MM.1S (cell line): ENCODE measurements at regions not wholly inside any gene's neighbourhood (a gene's known extent, or its start where the extent isn't known, plus 50 kb on each side); places are given as distances from the start of the nearest gene placed in this dataset.

Experiments used
- DNase-seq: peaks from one replicate; pipeline ENCODE4 v3.0.0-alpha.2; 2015
- H2AFZ ChIP-seq: fragments of 300-600 bp; sonication (generic); 2 replicates; pipeline ENCODE4 v1.6.0; 2016; ENCODE audit warnings: antibody characterized with exemption, low read length
- H3F3A ChIP-seq: fragments of 300-600 bp; sonication (generic); 2 replicates; pipeline ENCODE4 v1.6.1; 2016; ENCODE audit warnings: mild to moderate bottlenecking, antibody characterized with exemption, low read length, moderate library complexity, mixed read lengths; ENCODE audit not compliant: insufficient read depth
- H3K27ac ChIP-seq: fragments of 300-600 bp; sonication (generic); 2 replicates; pipeline ENCODE4 v1.5.1; 2016; ENCODE audit warnings: mild to moderate bottlenecking, low read length
- H3K27me3 ChIP-seq: fragments of 300-600 bp; sonication (generic); replicated peaks from 2 replicates; pipeline ENCODE4 v1.6.0; 2016; ENCODE audit warnings: low read length; ENCODE audit not compliant: insufficient read depth
- H3K36me3 ChIP-seq: fragments of 300-600 bp; sonication (generic); replicated peaks from 2 replicates; pipeline ENCODE4 v1.6.1; 2016; ENCODE audit warnings: mild to moderate bottlenecking, low read length, mixed read lengths; ENCODE audit not compliant: insufficient read depth
- H3K4me1 ChIP-seq: fragments of 300-600 bp; sonication (generic); 2 replicates; pipeline ENCODE4 v1.6.1; 2016; ENCODE audit warnings: low read length, mixed read lengths
- H3K4me2 ChIP-seq: fragments of 300-600 bp; sonication (generic); 2 replicates; pipeline ENCODE4 v1.6.0; 2016; ENCODE audit warnings: low read depth, low read length
- H3K4me3 ChIP-seq: fragments of 300-600 bp; sonication (generic); 2 replicates; pipeline ENCODE4 v1.5.1; 2016; ENCODE audit warnings: low read length, mixed read lengths
- H3K79me2 ChIP-seq: fragments of 300-600 bp; sonication (generic); 2 replicates; pipeline ENCODE4 v1.6.1; 2016; ENCODE audit warnings: mixed run types, low read length, mixed read lengths
- H3K9ac ChIP-seq: fragments of 300-600 bp; sonication (generic); 2 replicates; pipeline ENCODE4 v1.6.1; 2016; ENCODE audit warnings: low read length, mixed read lengths
- H3K9me2 ChIP-seq: fragments of 300-600 bp; sonication (generic); replicated peaks from 2 replicates; pipeline ENCODE4 v1.6.1; 2016; ENCODE audit warnings: mild to moderate bottlenecking, low read length, mixed read lengths; ENCODE audit not compliant: insufficient read depth
- H3K9me3 ChIP-seq: fragments of 300-600 bp; sonication (generic); replicated peaks from 2 replicates; pipeline ENCODE4 v1.6.1; 2016; ENCODE audit warnings: mild to moderate bottlenecking, low read length, mixed read lengths; ENCODE audit not compliant: insufficient read depth
- H4K20me1 ChIP-seq: fragments of 300-600 bp; sonication (generic); 2 replicates; pipeline ENCODE4 v1.6.1; 2016; ENCODE audit warnings: mild to moderate bottlenecking, low read length, moderate library complexity, mixed read lengths; ENCODE audit not compliant: insufficient read depth
- EZH2 ChIP-seq: fragments of 300-600 bp; sonication (generic); optimal IDR thresholded peaks from 2 replicates; pipeline ENCODE3; 2017; ENCODE audit warnings: low read depth, mild to moderate bottlenecking, antibody characterized with exemption, low read length, mixed read lengths
- EZH2phosphoT487 ChIP-seq: fragments of 300-600 bp; sonication (generic); IDR thresholded peaks from 2 replicates; pipeline ENCODE4 v1.6.1; 2018; ENCODE audit warnings: antibody characterized with exemption, low read length
- TF ChIP-seq, protein P1 (sequence below): fragments of 300-600 bp; sonication (generic); IDR thresholded peaks from 2 replicates; pipeline ENCODE4 v1.5.1; 2016; ENCODE audit warnings: antibody characterized with exemption, low read length, mixed read lengths

DNA sequence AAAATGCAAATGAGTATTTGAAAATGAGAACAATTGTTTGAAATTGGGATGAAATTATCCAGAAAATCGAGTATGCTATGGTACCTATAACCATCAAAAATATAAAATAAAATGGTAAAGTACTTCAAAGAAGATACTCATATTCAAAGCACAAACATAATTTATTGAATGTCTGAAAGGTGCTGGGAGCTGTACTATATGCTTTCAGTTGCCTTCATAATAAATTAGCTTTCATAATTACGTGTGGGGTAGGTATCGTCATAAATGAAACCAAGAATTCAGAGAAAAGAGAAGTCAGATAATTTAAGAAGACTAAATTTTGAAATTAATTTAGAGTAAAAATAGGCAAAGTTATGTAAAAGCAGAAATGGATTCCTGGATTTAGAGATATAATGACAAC lies 721.9 kb upstream of the ACVR2A start:
- Histone ChIP-seq H3K9ac (no peak overlapping the region), H3K27ac (no peak overlapping the region), H3K9me3 (no peaks in the 10 kb centered on the region), H3K9me2 (no peaks in the 10 kb centered on the region), H3K79me2 (no peaks in the 10 kb centered on the region), H3K4me1 (no peaks in the 10 kb centered on the region), H4K20me1 (no peaks in the 10 kb centered on the region), H3K27me3 (no peaks in the 10 kb centered on the region), H3F3A (no peaks in the 10 kb centered on the region), H2AFZ (no peak overlapping the region), H3K4me3 (no peak overlapping the region), H3K4me2 (no peak overlapping the region), H3K36me3 (no peaks in the 10 kb centered on the region)
- DNase-seq: no peak
- TF ChIP-seq EZH2phosphoT487: no peak

DNA sequence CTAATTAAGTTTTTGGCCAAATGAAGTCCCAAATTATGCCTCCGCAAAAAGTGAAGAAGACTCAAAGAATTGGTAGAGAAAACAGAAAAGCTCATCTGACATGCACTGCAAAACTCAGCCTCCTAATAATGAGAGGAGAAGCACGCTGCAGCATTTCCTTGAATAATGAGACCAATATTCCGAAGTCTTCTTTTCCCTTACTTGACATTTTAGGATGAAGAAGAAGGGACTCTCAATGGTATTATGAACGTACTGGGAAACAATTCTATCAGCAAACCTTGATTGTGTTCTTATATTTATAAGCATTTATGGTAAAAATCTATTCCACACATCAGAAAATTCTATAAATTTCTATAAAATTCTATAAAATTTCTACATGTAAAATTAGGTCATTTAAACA lies 733.9 kb upstream of the ACVR2A start:
- H4K20me1 ChIP-seq: no peaks in the 10 kb centered on the region
- H3K4me3 ChIP-seq: no peak overlapping the region
- H2AFZ ChIP-seq: no peak overlapping the region
- no peaks in the 10 kb centered on the region for H3K36me3 ChIP-seq
- H3K4me2 ChIP-seq: no peak overlapping the region
- H3K27ac ChIP-seq: no peak overlapping the region
- no peaks in the 10 kb centered on the region for H3K4me1 ChIP-seq
- no peaks in the 10 kb centered on the region for H3K9me2 ChIP-seq
- H3K9ac ChIP-seq: no peak overlapping the region
- TF ChIP-seq EZH2phosphoT487: no peak
- no peak for TF ChIP-seq EZH2
- TF ChIP-seq, protein P1, sequence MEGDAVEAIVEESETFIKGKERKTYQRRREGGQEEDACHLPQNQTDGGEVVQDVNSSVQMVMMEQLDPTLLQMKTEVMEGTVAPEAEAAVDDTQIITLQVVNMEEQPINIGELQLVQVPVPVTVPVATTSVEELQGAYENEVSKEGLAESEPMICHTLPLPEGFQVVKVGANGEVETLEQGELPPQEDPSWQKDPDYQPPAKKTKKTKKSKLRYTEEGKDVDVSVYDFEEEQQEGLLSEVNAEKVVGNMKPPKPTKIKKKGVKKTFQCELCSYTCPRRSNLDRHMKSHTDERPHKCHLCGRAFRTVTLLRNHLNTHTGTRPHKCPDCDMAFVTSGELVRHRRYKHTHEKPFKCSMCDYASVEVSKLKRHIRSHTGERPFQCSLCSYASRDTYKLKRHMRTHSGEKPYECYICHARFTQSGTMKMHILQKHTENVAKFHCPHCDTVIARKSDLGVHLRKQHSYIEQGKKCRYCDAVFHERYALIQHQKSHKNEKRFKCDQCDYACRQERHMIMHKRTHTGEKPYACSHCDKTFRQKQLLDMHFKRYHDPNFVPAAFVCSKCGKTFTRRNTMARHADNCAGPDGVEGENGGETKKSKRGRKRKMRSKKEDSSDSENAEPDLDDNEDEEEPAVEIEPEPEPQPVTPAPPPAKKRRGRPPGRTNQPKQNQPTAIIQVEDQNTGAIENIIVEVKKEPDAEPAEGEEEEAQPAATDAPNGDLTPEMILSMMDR: no peak
- no peaks in the 10 kb centered on the region for H3K27me3 ChIP-seq
- H3K79me2 ChIP-seq: no peaks in the 10 kb centered on the region
- no peak for DNase-seq
- 0 out of 2 replicates have a peak, but pooled peaks cover 3% of the 10 kb centered on the region for H3K9me3 ChIP-seq
- H3F3A ChIP-seq: no peaks in the 10 kb centered on the region

DNA sequence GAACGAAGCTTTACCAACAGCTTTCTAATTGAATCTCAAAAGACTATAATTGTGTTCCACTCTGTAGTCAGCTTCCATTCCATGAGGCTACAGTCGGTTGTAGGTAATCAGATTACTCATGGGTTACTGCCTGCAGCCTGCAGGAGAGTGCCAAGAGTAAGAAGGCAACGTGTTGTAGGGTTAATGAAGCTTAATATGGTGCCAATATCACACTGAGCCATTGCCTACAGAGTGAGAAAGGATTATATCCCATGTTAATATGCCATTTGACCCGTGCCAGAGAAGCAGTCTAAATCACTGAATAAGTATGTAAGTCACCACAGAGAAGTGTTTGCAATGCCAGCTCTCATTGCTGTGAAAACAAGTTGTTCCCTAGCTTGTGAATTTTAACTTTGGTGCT lies 734.5 kb upstream of the ACVR2A start:
- Histone ChIP-seq H3K9ac (no peak overlapping the region), H3K27me3 (no peaks in the 10 kb centered on the region), H2AFZ (no peak overlapping the region)

DNA sequence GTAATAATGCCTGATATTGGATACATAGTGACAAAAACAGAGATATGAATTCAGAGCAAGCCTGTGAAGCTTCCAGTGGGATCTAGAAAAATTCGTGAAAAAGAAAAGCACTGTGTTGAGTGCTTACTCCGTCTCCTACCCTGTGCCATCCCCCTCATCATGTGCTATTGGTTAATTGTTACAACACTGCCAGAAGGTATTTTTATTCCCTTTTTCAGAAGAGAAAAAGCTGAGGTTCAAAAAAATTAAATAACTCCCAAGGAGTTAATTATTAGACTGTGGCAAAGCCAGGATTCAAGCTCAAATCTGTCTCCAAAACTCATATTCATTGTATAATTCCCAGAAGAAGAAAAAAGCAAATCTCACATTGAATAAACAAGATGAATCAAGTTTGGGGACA lies 735.5 kb upstream of the ACVR2A start:
- H4K20me1 ChIP-seq: no peaks in the 10 kb centered on the region
- DNase-seq: no peak
- H3K9ac ChIP-seq: no peak overlapping the region
- no peak overlapping the region for H2AFZ ChIP-seq
- no peak overlapping the region for H3K27ac ChIP-seq
- 0 out of 2 replicates have a peak, but pooled peaks cover 3% of the 10 kb centered on the region for H3K9me3 ChIP-seq
- no peaks in the 10 kb centered on the region for H3K79me2 ChIP-seq
- no peaks in the 10 kb centered on the region for H3K9me2 ChIP-seq
- H3K27me3 ChIP-seq: no peaks in the 10 kb centered on the region
- no peak overlapping the region for H3K4me3 ChIP-seq
- H3K4me1 ChIP-seq: no peaks in the 10 kb centered on the region
- no peak overlapping the region for H3K4me2 ChIP-seq
- H3F3A ChIP-seq: no peaks in the 10 kb centered on the region
- TF ChIP-seq EZH2phosphoT487: no peak
- TF ChIP-seq, protein P1: no peak
- TF ChIP-seq EZH2: no peak
- H3K36me3 ChIP-seq: no peaks in the 10 kb centered on the region

More for the DNA sequence above, 734.5 kb upstream of the ACVR2A start:
- no peaks in the 10 kb centered on the region for H3F3A ChIP-seq
- no peak overlapping the region for H3K27ac ChIP-seq
- H3K79me2 ChIP-seq: no peaks in the 10 kb centered on the region
- H3K4me1 ChIP-seq: no peaks in the 10 kb centered on the region
- no peak for DNase-seq
- H3K4me3 ChIP-seq: no peak overlapping the region
- no peaks in the 10 kb centered on the region for H3K9me2 ChIP-seq
- no peak overlapping the region for H3K4me2 ChIP-seq
- H3K9me3 ChIP-seq: 0 out of 2 replicates have a peak, but pooled peaks cover 3% of the 10 kb centered on the region
- H3K36me3 ChIP-seq: no peaks in the 10 kb centered on the region
- H4K20me1 ChIP-seq: no peaks in the 10 kb centered on the region
- TF ChIP-seq EZH2phosphoT487 (no peak), EZH2 (no peak)
- TF ChIP-seq, protein P1: no peak
